ENCODE measurements at regions not wholly inside any gene's neighbourhood (a gene's known extent, or its start where the extent isn't known, plus 50 kb on each side); places are given as distances from the start of the nearest gene placed in this dataset.
"Not testable (repeated sequence)": the region's sequence is repeated elsewhere in the genome, so short reads cannot be mapped to it uniquely, and the experiment has no call there.

- intact Hi-C loops (cut with DNase I); DNase-seq: not testable (repeated sequence)
Measured at GRCh38 chr12:33194389-33194788, 245.2 kb downstream of the SYT10 start.

GRCh38 chr12:33192226-33192625 lies 247.4 kb downstream of the SYT10 start:
- DNase-seq, result peak in 1 of 10 donors; percentile 22
- intact Hi-C loops (cut with DNase I), result no loop called here

GRCh38 chr12:33187409-33187808 lies 252.2 kb downstream of the SYT10 start:
- DNase-seq, result no peak
- intact Hi-C loops (cut with DNase I), result no loop called here

- intact Hi-C loops (cut with DNase I), result no loop called here
- no peak for DNase-seq
Measured at GRCh38 chr12:33184161-33184560, 255.5 kb downstream of the SYT10 start.

GRCh38 chr12:33182485-33182884 lies 257.1 kb downstream of the SYT10 start:
- DNase-seq, result no peak
- intact Hi-C loops (cut with DNase I), result no loop called here

GRCh38 chr12:33180918-33181317 lies 258.7 kb downstream of the SYT10 start:
- DNase-seq, result no peak
- intact Hi-C loops (cut with DNase I), result no loop called here

- DNase-seq; intact Hi-C loops (cut with DNase I): not testable (repeated sequence)
Measured at GRCh38 chr12:33166260-33166659, 269.7 kb upstream of the PKP2 start.

- no peak for DNase-seq
- intact Hi-C loops (cut with DNase I), result no loop called here
Measured at GRCh38 chr12:33156042-33156441, 259.5 kb upstream of the PKP2 start.

GRCh38 chr12:33147292-33147691 lies 250.7 kb upstream of the PKP2 start:
- intact Hi-C loops (cut with DNase I); DNase-seq: not testable (repeated sequence)

- intact Hi-C loops (cut with DNase I), result no loop called here
- no peak for DNase-seq
Measured at GRCh38 chr12:33129500-33129899, 232.9 kb upstream of the PKP2 start.

GRCh38 chr12:33125755-33126154 lies 229.2 kb upstream of the PKP2 start:
- intact Hi-C loops (cut with DNase I), result no loop called here

GRCh38 chr12:33116284-33116683 lies 219.7 kb upstream of the PKP2 start:
- no peak for DNase-seq
- intact Hi-C loops (cut with DNase I), result no loop called here

More at GRCh38 chr12:33125755-33126154, 229.2 kb upstream of the PKP2 start:
- no peak for DNase-seq

- DNase-seq, result no peak
- intact Hi-C loops (cut with DNase I), result no loop called here
Measured at GRCh38 chr12:33115716-33116115, 219.1 kb upstream of the PKP2 start.

- no peak for DNase-seq
- intact Hi-C loops (cut with DNase I), result no loop called here
Measured at GRCh38 chr12:33111850-33112249, 215.3 kb upstream of the PKP2 start.

GRCh38 chr12:33107827-33108226 lies 211.2 kb upstream of the PKP2 start:
- intact Hi-C loops (cut with DNase I), result not testable (repeated sequence)
- DNase-seq, result peak in 1 of 10 donors; percentile 53

GRCh38 chr12:33093534-33093933 lies 197.0 kb upstream of the PKP2 start:
- DNase-seq, result no peak

GRCh38 chr12:33087876-33088275 lies 191.3 kb upstream of the PKP2 start:
- intact Hi-C loops (cut with DNase I); DNase-seq: not testable (repeated sequence)

More at GRCh38 chr12:33093534-33093933, 197.0 kb upstream of the PKP2 start:
- intact Hi-C loops (cut with DNase I), result no loop called here

- DNase-seq; intact Hi-C loops (cut with DNase I): not testable (repeated sequence)
Measured at GRCh38 chr12:33076401-33076800, 179.8 kb upstream of the PKP2 start.

GRCh38 chr12:33075130-33075766 lies 178.7 kb upstream of the PKP2 start:
- DNase-seq, result peak in 1 of 10 donors; percentile 75
- intact Hi-C loops (cut with DNase I), result not testable (repeated sequence)

- no peak for DNase-seq
- intact Hi-C loops (cut with DNase I), result no loop called here
Measured at GRCh38 chr12:33061844-33062243, 165.3 kb upstream of the PKP2 start.

- no peak for DNase-seq
- intact Hi-C loops (cut with DNase I), result no loop called here
Measured at GRCh38 chr12:33054371-33054770, 157.8 kb upstream of the PKP2 start.

GRCh38 chr12:33052141-33053051 lies 155.8 kb upstream of the PKP2 start:
- intact Hi-C loops (cut with DNase I), result no loop called here

More at GRCh38 chr12:33052141-33053051, 155.8 kb upstream of the PKP2 start:
- DNase-seq, result peak in 2 of 10 donors; percentile 61 to 82

All from posterior cingulate gyrus (tissue), 11 donors.